LNCAP (cell line): ENCODE measurements at regions not wholly inside any gene's neighbourhood (a gene's known extent, or its start where the extent isn't known, plus 50 kb on each side); places are given as distances from the start of the nearest gene placed in this dataset.

Source experiments
- CTCF ChIP-seq: fragments of 450-650 bp; IDR thresholded peaks from 2 replicates; pipeline ENCODE4 v1.5.1; 2017; ENCODE audit warnings: mild to moderate bottlenecking

GRCh38 chr21:38088916-38089762 is 167.7 kb upstream of the KCNJ15 start:
- TF ChIP-seq CTCF: no peak

- TF ChIP-seq CTCF: no peak
Measured at GRCh38 chr21:38089763-38090046, 167.1 kb upstream of the KCNJ15 start.

- TF ChIP-seq CTCF: no peak
Measured at GRCh38 chr21:38092051-38092450, 164.7 kb upstream of the KCNJ15 start.

- TF ChIP-seq CTCF: no peak
Measured at GRCh38 chr21:38095220-38095619, 161.6 kb upstream of the KCNJ15 start.

- no peak for TF ChIP-seq CTCF
Measured at GRCh38 chr21:38097789-38098188, 159.0 kb upstream of the KCNJ15 start.

GRCh38 chr21:38112219-38112789 is 144.5 kb upstream of the KCNJ15 start:
- TF ChIP-seq CTCF: no peak

- no peak for TF ChIP-seq CTCF
Measured at GRCh38 chr21:38114717-38115333, 142.0 kb upstream of the KCNJ15 start.
